ENCODE measurements at regions not wholly inside any gene's neighbourhood (a gene's known extent, or its start where the extent isn't known, plus 50 kb on each side); places are given as distances from the start of the nearest gene placed in this dataset.

DNA sequence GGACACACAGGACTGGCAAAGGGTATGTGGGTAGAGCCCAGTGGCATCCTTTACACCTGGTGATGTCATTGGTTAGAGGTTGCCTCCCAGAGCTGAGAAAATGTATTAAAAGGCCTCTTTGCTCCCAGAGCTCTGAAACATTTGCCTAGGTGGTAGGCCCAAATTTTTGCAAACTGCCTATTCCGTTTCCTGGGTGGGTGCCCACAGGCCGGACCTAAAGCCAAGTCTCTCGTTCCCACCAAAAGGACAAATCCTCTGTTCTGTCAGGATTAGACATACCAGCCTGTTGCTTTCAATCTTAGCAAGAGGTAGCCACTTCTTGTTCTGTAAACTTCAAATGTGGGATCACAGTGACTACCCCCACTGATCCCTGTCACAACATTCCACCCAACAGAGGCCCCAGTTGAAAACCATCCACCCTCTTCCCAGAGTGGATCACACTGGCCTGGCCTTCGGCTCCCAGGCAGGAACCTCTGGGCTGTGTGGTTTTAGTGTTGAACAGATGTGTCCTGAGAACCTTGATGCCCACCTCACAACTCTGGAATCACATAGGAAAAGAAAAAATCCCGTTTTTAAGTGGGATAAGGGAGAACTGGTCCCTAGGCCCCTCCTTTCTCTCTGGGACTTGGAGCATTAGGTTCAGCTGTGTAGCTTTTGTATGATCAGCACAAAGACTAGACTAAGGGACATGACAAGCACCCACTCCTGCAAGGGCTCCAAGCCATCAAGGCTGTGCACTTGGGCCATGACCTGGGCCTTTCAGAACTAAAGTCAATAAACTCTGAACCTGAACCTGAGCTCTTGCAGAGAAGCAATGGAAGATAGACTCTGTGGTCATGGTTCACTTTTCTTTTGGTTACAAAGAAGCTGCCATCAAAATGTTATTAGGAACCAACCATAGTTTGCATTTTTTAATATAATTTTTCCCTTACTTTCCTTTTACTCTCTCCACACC is 211.3 kb downstream of the CYP26B1 start:
- no peaks in the 10 kb centered on the region for H3K27me3 ChIP-seq (ENCODE audit: insufficient read depth, low read length)
- peak overlapping the region; percentile 91; the same call in 1 of the 2 replicates for H3K27ac ChIP-seq (ENCODE audit: low read depth, low read length)
- H3K4me1 ChIP-seq (ENCODE audit: control insufficient read depth, insufficient read depth, low read length, unreplicated experiment), result peaks cover 24% of the 10 kb centered on the region
- no peak overlapping the region for H2AFZ ChIP-seq (ENCODE audit: low read length, unreplicated experiment)
- no peaks in the 10 kb centered on the region for H3K79me2 ChIP-seq (ENCODE audit: control insufficient read depth, insufficient read depth, low read length, unreplicated experiment)
- H3K36me3 ChIP-seq (ENCODE audit: insufficient read depth, low read length), result no peaks in the 10 kb centered on the region
- H3K4me3 ChIP-seq (ENCODE audit: low read depth, low read length), result no peak overlapping the region

DNA sequence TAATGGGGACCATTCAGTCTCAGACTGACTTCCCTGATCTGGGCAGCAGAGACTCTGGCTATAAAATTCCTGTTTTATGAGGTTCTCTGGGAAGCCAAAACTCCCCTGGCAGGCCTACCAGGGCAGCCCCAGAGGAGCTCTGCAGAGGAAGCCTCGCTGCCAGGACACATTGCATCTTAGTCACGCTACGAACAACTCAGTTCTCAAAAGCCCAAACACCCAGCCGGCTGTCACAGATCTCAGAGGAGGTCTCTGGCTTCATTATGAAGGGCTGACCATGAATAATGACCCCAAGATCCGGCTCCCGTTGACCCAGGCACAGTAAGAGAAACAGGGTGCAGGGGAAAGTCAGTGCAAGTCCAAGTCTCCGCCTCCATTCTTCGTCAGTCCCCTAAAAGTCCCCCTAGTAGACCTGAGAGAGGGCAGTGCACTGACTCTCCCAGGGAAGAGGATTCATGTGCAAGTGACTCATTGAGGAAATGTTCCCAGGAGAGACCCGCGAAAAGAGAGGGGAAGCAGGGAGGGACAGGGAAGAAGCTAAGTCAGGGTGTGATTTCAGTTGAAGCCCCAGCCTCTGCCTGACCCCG is 212.3 kb downstream of the CYP26B1 start:
- peak overlapping the region; percentile 27; the same call in 1 of the 2 replicates for H3K4me3 ChIP-seq (ENCODE audit: low read depth, low read length)
- H2AFZ ChIP-seq (ENCODE audit: low read length, unreplicated experiment), result peak overlapping the region; percentile 66
- H3K27ac ChIP-seq (ENCODE audit: low read depth, low read length), result peak overlapping the region; percentile 91

DNA sequence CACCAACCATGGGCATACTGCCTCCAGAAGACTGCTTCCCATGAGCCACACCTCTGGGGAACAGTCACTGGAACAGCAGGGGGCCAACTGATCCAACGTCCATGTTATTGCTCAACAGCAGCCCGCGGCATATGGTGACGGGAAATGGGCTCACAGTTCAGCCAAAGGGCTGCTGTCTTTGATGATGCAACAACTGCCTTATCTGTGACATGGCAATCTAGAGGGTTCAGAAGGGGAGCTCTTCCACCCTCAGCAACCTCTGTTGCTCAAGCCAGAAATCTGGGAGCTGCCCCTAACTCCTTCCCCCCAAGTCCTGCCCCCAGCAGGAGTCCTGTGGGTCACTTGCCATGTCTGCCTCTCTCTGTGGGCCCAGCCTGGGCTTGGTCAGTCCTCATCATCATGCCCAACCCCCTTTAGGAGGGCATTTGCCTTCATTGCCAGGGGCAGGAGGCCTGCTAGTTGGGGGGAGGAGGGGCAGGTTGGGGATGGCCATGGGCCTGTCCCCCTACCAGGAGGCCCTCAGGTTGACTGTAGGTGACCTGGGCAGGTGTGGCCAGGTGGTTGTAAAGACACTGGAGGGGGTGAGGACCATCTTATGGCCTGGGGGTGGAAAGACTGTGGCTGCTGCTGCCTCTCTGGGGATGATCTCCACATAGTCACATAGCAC is 212.9 kb downstream of the CYP26B1 start:
- Histone ChIP-seq H3K4me3 (ENCODE audit: low read depth, low read length) (peak overlapping the region; percentile 27; the same call in 1 of the 2 replicates), H3K4me1 (ENCODE audit: control insufficient read depth, insufficient read depth, low read length, unreplicated experiment) (peaks cover 24% of the 10 kb centered on the region), H3K27me3 (ENCODE audit: insufficient read depth, low read length) (no peaks in the 10 kb centered on the region), H3K79me2 (ENCODE audit: control insufficient read depth, insufficient read depth, low read length, unreplicated experiment) (no peaks in the 10 kb centered on the region), H3K36me3 (ENCODE audit: insufficient read depth, low read length) (no peaks in the 10 kb centered on the region), H3K27ac (ENCODE audit: low read depth, low read length) (peak overlapping the region; percentile 91), H2AFZ (ENCODE audit: low read length, unreplicated experiment) (no peak overlapping the region)

More for the DNA sequence above, 212.3 kb downstream of the CYP26B1 start:
- Histone ChIP-seq H3K4me1 (ENCODE audit: control insufficient read depth, insufficient read depth, low read length, unreplicated experiment) (peaks cover 24% of the 10 kb centered on the region), H3K27me3 (ENCODE audit: insufficient read depth, low read length) (no peaks in the 10 kb centered on the region), H3K36me3 (ENCODE audit: insufficient read depth, low read length) (no peaks in the 10 kb centered on the region), H3K79me2 (ENCODE audit: control insufficient read depth, insufficient read depth, low read length, unreplicated experiment) (no peaks in the 10 kb centered on the region)

DNA sequence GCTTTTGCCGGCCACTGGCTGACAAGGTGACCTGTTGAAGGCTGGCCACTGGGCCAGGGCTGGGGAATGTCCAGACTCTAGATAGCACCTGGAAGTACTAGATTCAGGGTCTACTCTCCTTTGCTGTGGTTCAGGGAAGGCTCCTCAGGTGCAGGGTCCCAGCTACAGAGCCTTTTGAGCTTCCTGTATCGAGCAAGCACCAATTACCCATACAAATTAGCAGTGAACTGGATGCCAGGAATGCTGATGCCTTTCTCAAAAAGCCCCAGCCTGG is 213.4 kb downstream of the CYP26B1 start:
- peak overlapping the region; percentile 91 for H3K27ac ChIP-seq (ENCODE audit: low read depth, low read length)
- H2AFZ ChIP-seq (ENCODE audit: low read length, unreplicated experiment), result no peak overlapping the region
- H3K36me3 ChIP-seq (ENCODE audit: insufficient read depth, low read length), result no peaks in the 10 kb centered on the region

DNA sequence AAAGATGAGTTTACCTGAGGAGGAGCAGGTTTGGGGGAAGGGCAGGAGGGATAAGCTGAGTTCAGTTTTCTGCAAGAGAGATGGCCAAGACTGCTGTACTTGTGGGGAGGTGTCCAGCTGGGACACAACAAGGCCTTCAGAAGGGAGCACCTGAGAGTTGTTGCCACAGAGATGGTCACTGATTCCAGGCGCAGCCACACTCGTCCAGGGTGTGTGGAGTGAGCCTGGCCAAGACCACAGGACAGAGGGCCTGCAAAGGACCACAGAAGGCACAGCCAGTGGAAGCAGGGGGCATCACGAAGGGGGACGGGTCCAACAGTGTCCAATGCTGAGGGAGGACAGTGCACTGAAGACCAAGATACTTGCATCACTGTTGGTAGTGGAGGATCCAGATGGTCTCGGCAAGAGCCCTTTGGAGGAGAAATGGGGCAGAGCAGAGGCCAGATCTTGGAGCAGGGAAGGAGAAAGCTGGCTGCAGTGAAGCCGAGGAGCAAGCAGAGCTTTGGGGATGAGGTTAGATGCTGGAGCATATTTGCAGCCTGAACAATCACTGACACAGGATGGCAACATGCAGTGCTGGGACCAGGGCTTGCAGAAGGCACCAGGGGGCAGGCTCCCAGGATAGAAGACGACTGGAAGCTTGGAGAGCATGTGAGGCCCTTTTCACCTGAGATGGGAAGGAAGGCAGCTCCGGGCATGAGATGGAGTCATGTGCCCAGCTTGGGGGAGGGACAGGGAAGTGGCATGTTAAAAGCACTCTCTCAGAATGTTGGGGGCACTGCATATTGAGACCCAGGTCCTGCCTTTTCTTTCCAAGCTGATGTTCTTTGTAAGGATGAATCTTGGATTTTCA is 214.0 kb downstream of the CYP26B1 start:
- Histone ChIP-seq H3K4me3 (ENCODE audit: low read depth, low read length) (no peak overlapping the region), H3K27me3 (ENCODE audit: insufficient read depth, low read length) (no peaks in the 10 kb centered on the region), H3K79me2 (ENCODE audit: control insufficient read depth, insufficient read depth, low read length, unreplicated experiment) (no peaks in the 10 kb centered on the region), H3K4me1 (ENCODE audit: control insufficient read depth, insufficient read depth, low read length, unreplicated experiment) (peaks cover 24% of the 10 kb centered on the region), H3K36me3 (ENCODE audit: insufficient read depth, low read length) (no peaks in the 10 kb centered on the region), H2AFZ (ENCODE audit: low read length, unreplicated experiment) (no peak overlapping the region), H3K27ac (ENCODE audit: low read depth, low read length) (peak overlapping the region; percentile 91; the same call in 1 of the 2 replicates)

More for the DNA sequence above, 213.4 kb downstream of the CYP26B1 start:
- no peaks in the 10 kb centered on the region for H3K27me3 ChIP-seq (ENCODE audit: insufficient read depth, low read length)
- peaks cover 24% of the 10 kb centered on the region for H3K4me1 ChIP-seq (ENCODE audit: control insufficient read depth, insufficient read depth, low read length, unreplicated experiment)
- no peaks in the 10 kb centered on the region for H3K79me2 ChIP-seq (ENCODE audit: control insufficient read depth, insufficient read depth, low read length, unreplicated experiment)
- H3K4me3 ChIP-seq (ENCODE audit: low read depth, low read length), result no peak overlapping the region

DNA sequence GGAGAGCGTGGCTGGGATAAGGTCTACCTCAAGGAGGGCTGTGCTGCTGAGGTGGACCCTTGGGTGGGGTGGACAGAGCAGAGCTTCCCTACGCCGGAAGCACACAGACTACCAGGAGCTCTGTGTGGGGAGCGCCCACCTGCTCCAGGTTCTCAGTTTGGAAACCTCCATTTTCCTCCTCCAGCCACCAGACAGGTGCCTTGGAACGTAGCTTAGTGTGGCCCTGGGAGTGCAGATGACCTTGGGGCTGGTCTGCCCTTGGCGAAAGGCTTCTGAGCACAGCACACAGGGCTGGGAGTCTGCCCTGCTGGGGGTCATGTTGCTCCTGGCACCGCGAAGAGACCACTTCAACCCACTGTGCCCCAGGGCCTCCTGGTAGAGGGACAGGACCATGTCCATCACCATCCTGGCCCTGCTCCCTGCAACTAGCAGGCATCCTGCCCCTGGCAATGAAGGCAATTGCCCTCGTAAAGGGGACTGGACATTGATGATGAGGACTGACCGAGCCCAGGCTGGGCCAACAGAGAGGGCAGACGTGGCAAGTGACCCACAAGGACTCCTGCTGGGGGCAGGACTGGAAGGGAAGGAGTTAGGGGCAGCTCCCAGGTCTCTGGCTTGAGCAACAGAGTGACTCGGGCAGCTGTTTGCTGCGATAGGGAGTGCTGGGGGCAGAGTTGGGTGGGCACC is 214.7 kb downstream of the CYP26B1 start:
- no peaks in the 10 kb centered on the region for H3K79me2 ChIP-seq (ENCODE audit: control insufficient read depth, insufficient read depth, low read length, unreplicated experiment)
- no peak overlapping the region for H3K27ac ChIP-seq (ENCODE audit: low read depth, low read length)
- no peak overlapping the region for H3K4me3 ChIP-seq (ENCODE audit: low read depth, low read length)
- peaks cover 24% of the 10 kb centered on the region for H3K4me1 ChIP-seq (ENCODE audit: control insufficient read depth, insufficient read depth, low read length, unreplicated experiment)
- no peak overlapping the region for H2AFZ ChIP-seq (ENCODE audit: low read length, unreplicated experiment)
- no peaks in the 10 kb centered on the region for H3K36me3 ChIP-seq (ENCODE audit: insufficient read depth, low read length)
- H3K27me3 ChIP-seq (ENCODE audit: insufficient read depth, low read length), result no peaks in the 10 kb centered on the region

DNA sequence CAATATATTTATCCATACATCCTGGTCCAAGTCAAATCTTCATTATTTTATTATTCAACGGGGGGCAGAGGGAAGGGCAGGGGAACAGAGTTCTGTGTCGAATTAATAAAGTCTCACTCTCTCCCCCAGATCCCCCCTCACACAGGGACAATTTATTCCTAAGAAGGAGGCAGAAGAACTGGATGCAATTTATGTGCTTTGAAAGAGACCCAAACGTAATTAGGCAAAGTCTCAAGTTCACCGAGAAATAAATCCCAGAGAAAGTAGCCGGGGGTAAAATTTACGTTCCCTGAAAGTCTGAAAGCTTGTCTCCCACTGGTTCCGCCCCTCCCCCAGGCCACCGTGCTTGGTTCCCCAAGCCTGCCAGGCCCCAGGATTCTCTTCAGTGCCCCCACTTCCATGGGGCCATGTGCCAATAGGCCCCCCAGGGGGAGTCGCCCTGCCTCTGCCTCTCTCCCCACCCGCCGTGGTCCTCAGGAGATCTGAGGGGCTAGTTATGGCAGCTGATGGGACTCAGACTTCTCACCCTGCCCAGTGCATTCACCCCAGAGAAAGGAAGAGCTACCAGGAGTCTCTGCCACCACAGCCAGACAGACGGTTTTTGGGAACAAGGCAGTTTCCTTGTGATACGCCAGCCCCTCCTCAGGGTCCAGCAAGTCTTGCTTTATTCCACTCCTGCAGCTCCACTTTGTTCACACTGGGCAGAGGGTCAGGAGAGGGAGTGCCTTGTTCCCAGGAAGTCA is 215.5 kb downstream of the CYP26B1 start:
- Histone ChIP-seq H3K4me3 (ENCODE audit: low read depth, low read length) (no peak overlapping the region), H2AFZ (ENCODE audit: low read length, unreplicated experiment) (no peak overlapping the region), H3K27ac (ENCODE audit: low read depth, low read length) (no peak overlapping the region), H3K27me3 (ENCODE audit: insufficient read depth, low read length) (no peaks in the 10 kb centered on the region), H3K36me3 (ENCODE audit: insufficient read depth, low read length) (no peaks in the 10 kb centered on the region), H3K79me2 (ENCODE audit: control insufficient read depth, insufficient read depth, low read length, unreplicated experiment) (no peaks in the 10 kb centered on the region), H3K4me1 (ENCODE audit: control insufficient read depth, insufficient read depth, low read length, unreplicated experiment) (peaks cover 24% of the 10 kb centered on the region)

DNA sequence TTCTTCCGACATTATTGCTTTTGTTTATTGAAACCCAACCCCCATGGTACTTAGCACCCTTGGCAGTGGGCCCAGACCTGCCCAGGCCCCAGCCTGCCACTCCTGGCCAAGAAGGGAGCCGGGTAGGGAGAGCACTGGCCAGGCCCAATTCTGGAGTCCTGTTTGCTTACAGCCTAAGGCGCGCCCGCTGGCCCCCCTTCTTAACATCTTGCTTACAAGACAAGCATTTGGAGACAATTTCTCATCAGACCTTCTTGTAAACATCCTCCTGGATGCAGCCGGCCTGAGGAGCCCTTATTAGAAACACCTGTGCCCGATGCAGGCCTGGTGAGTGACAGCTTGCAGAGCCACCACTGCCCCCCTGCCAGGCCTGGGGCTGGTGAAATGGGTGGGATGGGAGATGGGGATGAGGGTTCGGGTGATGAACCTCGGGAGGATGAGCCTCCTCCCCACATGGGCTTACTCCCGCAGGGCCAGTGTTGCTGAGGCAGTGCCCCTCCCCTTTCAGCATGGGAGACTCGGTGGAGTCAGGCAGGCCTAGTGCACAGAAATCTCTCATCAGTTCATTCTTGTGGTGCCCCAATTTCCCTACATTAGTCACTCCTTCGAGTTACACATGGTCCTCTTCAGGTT is 217.5 kb downstream of the CYP26B1 start:
- no peak overlapping the region for H3K27ac ChIP-seq (ENCODE audit: low read depth, low read length)
- no peaks in the 10 kb centered on the region for H3K79me2 ChIP-seq (ENCODE audit: control insufficient read depth, insufficient read depth, low read length, unreplicated experiment)
- H3K27me3 ChIP-seq (ENCODE audit: insufficient read depth, low read length), result no peaks in the 10 kb centered on the region
- H3K4me3 ChIP-seq (ENCODE audit: low read depth, low read length), result no peak overlapping the region
- no peak overlapping the region for H2AFZ ChIP-seq (ENCODE audit: low read length, unreplicated experiment)
- no peaks in the 10 kb centered on the region for H3K36me3 ChIP-seq (ENCODE audit: insufficient read depth, low read length)
- H3K4me1 ChIP-seq (ENCODE audit: control insufficient read depth, insufficient read depth, low read length, unreplicated experiment), result peaks cover 23% of the 10 kb centered on the region

DNA sequence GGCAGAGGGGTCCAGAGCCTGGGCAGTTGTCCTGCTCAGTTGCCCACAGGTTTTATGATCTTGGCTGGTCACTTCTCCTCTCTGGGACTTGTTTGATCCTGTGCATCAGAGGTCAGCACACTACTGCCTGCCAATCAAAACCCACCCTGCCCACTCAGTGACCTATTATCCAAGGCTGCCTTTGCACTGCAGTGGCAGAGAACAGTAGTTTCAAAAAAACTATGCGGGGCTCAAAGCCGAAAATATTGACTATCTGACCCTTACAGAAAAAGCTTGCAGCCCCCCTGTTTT is 218.2 kb downstream of the CYP26B1 start:
- no peak overlapping the region for H3K4me3 ChIP-seq (ENCODE audit: low read depth, low read length)
- H3K79me2 ChIP-seq (ENCODE audit: control insufficient read depth, insufficient read depth, low read length, unreplicated experiment), result no peaks in the 10 kb centered on the region
- no peaks in the 10 kb centered on the region for H3K27me3 ChIP-seq (ENCODE audit: insufficient read depth, low read length)
- no peak overlapping the region for H2AFZ ChIP-seq (ENCODE audit: low read length, unreplicated experiment)
- H3K36me3 ChIP-seq (ENCODE audit: insufficient read depth, low read length), result no peaks in the 10 kb centered on the region
- no peak overlapping the region for H3K27ac ChIP-seq (ENCODE audit: low read depth, low read length)
- H3K4me1 ChIP-seq (ENCODE audit: control insufficient read depth, insufficient read depth, low read length, unreplicated experiment), result peaks cover 20% of the 10 kb centered on the region
